HCT116 (cell line): ENCODE measurements at regions not wholly inside any gene's neighbourhood (a gene's known extent, or its start where the extent isn't known, plus 50 kb on each side); places are given as distances from the start of the nearest gene placed in this dataset.

ENCODE experiments used
- ATAC-seq: fragments of 200-7000 bp; cut with Tn5 transposase; 2 replicates; pipeline ENCODE4 v1.9.1; 2020; ENCODE audit warnings: mild to moderate bottlenecking, moderate library complexity
- BruUV-seq: library from RNA; stranded (reverse); fragments of 400-500 nt; replicated peaks from 2 replicates; lab custom pipeline; 2021; lab: Mats Ljungman, UMichigan
- CTCF ChIA-PET: fragments of 300-600 bp; sonication (Branson Sonifier 250); formaldehyde crosslinking; loops from one replicate; lab custom pipeline; 2021; ENCODE audit warnings: antibody characterized with exemption; lab: Charles Lee
- POLR2A ChIA-PET: fragments of 300-600, 350-600 bp; sonication (Branson Sonifier 250); formaldehyde crosslinking; loops from one replicate; lab custom pipeline; 2021; ENCODE audit warnings: antibody characterized with exemption; lab: Charles Lee
- RAD21 ChIA-PET, 2 experiments: fragments of 300-600 bp; sonication (Branson Sonifier 250); formaldehyde crosslinking; loops; one replicate each; lab custom pipeline; 2023; ENCODE audit warnings: low total read pairs in 2 of 2; ENCODE audit not compliant: uncharacterized antibody in 2 of 2, unreplicated experiment in 2 of 2, low non-redundant PET in 1 of 2; lab: Charles Lee
- DNase-seq: peaks from one replicate; pipeline ENCODE4 v3.0.0-alpha.2; 2010; ENCODE audit warnings: low read depth, low spot score
- H2AFZ ChIP-seq: fragments of 200-600 bp; shearing (Covaris generic), sonication (generic); 2 replicates; pipeline ENCODE4 v1.6.1; 2017; ENCODE audit warnings: low read depth, mixed run types, mixed read lengths, antibody characterized with exemption, low read length; ENCODE audit not compliant: poor library complexity, severe bottlenecking
- H3K27ac ChIP-seq: 2 replicates; pipeline ENCODE4 v1.5.1; 2012; ENCODE audit warnings: low read depth, low read length
- H3K27me3 ChIP-seq: fragments of 200-600 bp; sonication (generic); 2 replicates; pipeline ENCODE4 v1.6.1; 2016; ENCODE audit warnings: mixed run types, low read length, mixed read lengths; ENCODE audit not compliant: insufficient read depth
- H3K36me3 ChIP-seq, 2 experiments: fragments of 200-500 bp in 1 of 2; fragments of 200-600 bp in 1 of 2; sonication (Bioruptor generic) in 1 of 2; sonication (generic) in 1 of 2; 2 replicates each; pipeline versions ENCODE4 v1.5.1 to v1.6.1; 2014 to 2016; ENCODE audit warnings: low read length in 2 of 2, inconsistent platforms in 1 of 2, mixed read lengths in 1 of 2, mixed run types in 1 of 2; ENCODE audit not compliant: insufficient read depth in 2 of 2, control insufficient read depth in 1 of 2
- H3K4me1 ChIP-seq, 2 experiments: fragments of 200-600 bp in 1 of 2; sonication (generic) in 1 of 2; 2 replicates each; pipeline versions ENCODE4 v1.5.1 to v1.6.1; 2012 to 2017; ENCODE audit warnings: low read length in 2 of 2, inconsistent platforms in 1 of 2, mild to moderate bottlenecking in 1 of 2, mixed read lengths in 1 of 2, mixed run types in 1 of 2, moderate library complexity in 1 of 2; ENCODE audit not compliant: insufficient read depth in 2 of 2, control insufficient read depth in 1 of 2
- H3K4me2 ChIP-seq: fragments of 200-600 bp; sonication (generic); 2 replicates; pipeline ENCODE4 v1.6.1; 2017; ENCODE audit warnings: mixed run types, low read length, mixed read lengths
- H3K4me3 ChIP-seq, 2 experiments: fragments of 200-600 bp in 1 of 2; sonication (generic) in 1 of 2; replicated peaks in 1 of 2; 2 replicates each; pipeline ENCODE4 v1.5.1; 2011 to 2016; ENCODE audit warnings: low read length in 2 of 2, control low read depth in 1 of 2, low read depth in 1 of 2, mild to moderate bottlenecking in 1 of 2, mixed read lengths in 1 of 2, mixed run types in 1 of 2
- H3K79me2 ChIP-seq: fragments of 200-600 bp; sonication (generic); 2 replicates; pipeline ENCODE4 v1.6.1; 2017; ENCODE audit warnings: mild to moderate bottlenecking, mixed run types, low read length, moderate library complexity, mixed read lengths; ENCODE audit not compliant: insufficient read depth
- H3K9ac ChIP-seq: fragments of 200-600 bp; sonication (generic); 2 replicates; pipeline ENCODE4 v1.6.1; 2016; ENCODE audit warnings: low read length, mixed read lengths
- H3K9me2 ChIP-seq: fragments of 200-600 bp; sonication (generic), shearing (Covaris generic); 2 replicates; pipeline ENCODE4 v1.6.1; 2017; ENCODE audit warnings: mixed run types, mild to moderate bottlenecking, moderate library complexity; ENCODE audit not compliant: insufficient read depth
- H3K9me3 ChIP-seq, 2 experiments: fragments of 200-500 bp in 1 of 2; fragments of 200-600 bp in 1 of 2; sonication (Bioruptor generic) in 1 of 2; sonication (generic) in 1 of 2; 2 replicates each; pipeline ENCODE4 v1.6.1; 2014 to 2017; ENCODE audit warnings: low read length in 2 of 2, mixed read lengths in 2 of 2, inconsistent platforms in 1 of 2, low read depth in 1 of 2, mild to moderate bottlenecking in 1 of 2, mixed run types in 1 of 2, moderate library complexity in 1 of 2; ENCODE audit not compliant: control insufficient read depth in 1 of 2, insufficient read depth in 1 of 2
- H4K20me1 ChIP-seq: fragments of 200-600 bp; sonication (generic), shearing (Covaris generic); 2 replicates; pipeline ENCODE4 v1.6.1; 2017; ENCODE audit warnings: mixed run types, mild to moderate bottlenecking, moderate library complexity; ENCODE audit not compliant: insufficient read depth
- ATF3 ChIP-seq: IDR thresholded peaks from 2 replicates; pipeline ENCODE4 v1.6.1; 2012
- CBX3 ChIP-seq: IDR thresholded peaks from 2 replicates; pipeline ENCODE4 v1.6.1; 2012; ENCODE audit warnings: low read depth
- CEBPB ChIP-seq: IDR thresholded peaks from 2 replicates; pipeline ENCODE4 v1.6.1; 2012; ENCODE audit warnings: low read depth
- CTCF ChIP-seq, 3 experiments: fragments of 200-600 bp in 1 of 3; sonication (generic) in 1 of 3; IDR thresholded peaks in 2 of 3; conservative IDR thresholded peaks in 1 of 3; 2 replicates each; pipeline ENCODE4 v1.5.1; 2012 to 2017; ENCODE audit warnings: low read depth in 2 of 3, low read length in 2 of 3, antibody characterized with exemption in 1 of 3, borderline replicate concordance in 1 of 3, control low read depth in 1 of 3, mild to moderate bottlenecking in 1 of 3, mixed read lengths in 1 of 3, mixed run types in 1 of 3, moderate library complexity in 1 of 3; ENCODE audit not compliant: insufficient read depth in 1 of 3
- EGR1 ChIP-seq: IDR thresholded peaks from 2 replicates; pipeline ENCODE4 v1.6.1; 2012; ENCODE audit warnings: low read depth
- EZH2phosphoT487 ChIP-seq: fragments of 200-600 bp; IDR thresholded peaks from 2 replicates; pipeline ENCODE4 v1.6.1; 2018; ENCODE audit warnings: antibody characterized with exemption, borderline replicate concordance
- FOSL1 ChIP-seq: IDR thresholded peaks from 2 replicates; pipeline ENCODE4 v1.6.1; 2012; ENCODE audit warnings: low read depth
- JUND ChIP-seq: IDR thresholded peaks from 2 replicates; pipeline ENCODE4 v1.6.1; 2012
- POLR2AphosphoS5 ChIP-seq: IDR thresholded peaks from 2 replicates; pipeline ENCODE4 v1.6.1; 2011; ENCODE audit warnings: mild to moderate bottlenecking, low read depth, low read length, moderate library complexity
- RAD21 ChIP-seq: IDR thresholded peaks from 2 replicates; pipeline ENCODE4 v1.6.1; 2012; ENCODE audit warnings: low read depth, mild to moderate bottlenecking
- SIN3A ChIP-seq: IDR thresholded peaks from 2 replicates; pipeline ENCODE4 v1.6.1; 2012; ENCODE audit warnings: low read depth
- SP1 ChIP-seq: IDR thresholded peaks from 2 replicates; pipeline ENCODE4 v1.6.1; 2012; ENCODE audit warnings: low read depth
- SRF ChIP-seq: IDR thresholded peaks from 2 replicates; pipeline ENCODE4 v1.6.1; 2012; ENCODE audit warnings: low read depth
- TCF7L2 ChIP-seq: IDR thresholded peaks from 2 replicates; pipeline ENCODE4 v1.7.0; 2011; ENCODE audit warnings: borderline replicate concordance, inconsistent platforms; ENCODE audit not compliant: insufficient read depth, insufficient read length; ENCODE audit errors: extremely low read depth
- YY1 ChIP-seq: IDR thresholded peaks from 2 replicates; pipeline ENCODE4 v1.6.1; 2011; ENCODE audit warnings: low read length, low read depth, moderate library complexity, mild to moderate bottlenecking; ENCODE audit not compliant: insufficient replicate concordance; ENCODE audit errors: extremely low read depth
- ZFX ChIP-seq: fragments of 450-650 bp; IDR thresholded peaks from 2 replicates; pipeline ENCODE4 v1.6.1; 2017
- ZNF274 ChIP-seq: fragments of 200-500 bp; sonication (Bioruptor generic); IDR thresholded peaks from 2 replicates; pipeline ENCODE4 v1.6.1; 2014; ENCODE audit warnings: mild to moderate bottlenecking, low read depth, low read length, inconsistent platforms
- intact Hi-C: fragments of 100-400 bp; cut with micrococcal nuclease; formaldehyde crosslinking; loops from 2 replicates; pipeline ENCODE4 v1.10.0; 2022
- TF ChIP-seq, protein P1 (sequence below): IDR thresholded peaks from 2 replicates; pipeline ENCODE4 v1.6.1; 2012
- TF ChIP-seq, protein P2 (sequence below): IDR thresholded peaks from 2 replicates; pipeline ENCODE4 v1.6.1; 2011; ENCODE audit warnings: mild to moderate bottlenecking, low read length, moderate library complexity; ENCODE audit not compliant: insufficient replicate concordance; ENCODE audit errors: extremely low read depth

- DNase-seq, result no peak
- H3K9me2 ChIP-seq, result no peaks in the 10 kb centered on the region
- no peaks in the 10 kb centered on the region for H4K20me1 ChIP-seq
- no peak overlapping the region for H3K4me3 ChIP-seq
- intact Hi-C loops, result no loop called here
- TF ChIP-seq, protein P1, sequence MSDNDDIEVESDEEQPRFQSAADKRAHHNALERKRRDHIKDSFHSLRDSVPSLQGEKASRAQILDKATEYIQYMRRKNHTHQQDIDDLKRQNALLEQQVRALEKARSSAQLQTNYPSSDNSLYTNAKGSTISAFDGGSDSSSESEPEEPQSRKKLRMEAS, result no peak
- TF ChIP-seq YY1, result no peak
- TF ChIP-seq CBX3, result no peak
- no peak for TF ChIP-seq EGR1
- TF ChIP-seq EZH2phosphoT487, result no peak
- TF ChIP-seq POLR2AphosphoS5, result no peak
- no peak for TF ChIP-seq JUND
- no peak for TF ChIP-seq TCF7L2
- TF ChIP-seq, protein P2, sequence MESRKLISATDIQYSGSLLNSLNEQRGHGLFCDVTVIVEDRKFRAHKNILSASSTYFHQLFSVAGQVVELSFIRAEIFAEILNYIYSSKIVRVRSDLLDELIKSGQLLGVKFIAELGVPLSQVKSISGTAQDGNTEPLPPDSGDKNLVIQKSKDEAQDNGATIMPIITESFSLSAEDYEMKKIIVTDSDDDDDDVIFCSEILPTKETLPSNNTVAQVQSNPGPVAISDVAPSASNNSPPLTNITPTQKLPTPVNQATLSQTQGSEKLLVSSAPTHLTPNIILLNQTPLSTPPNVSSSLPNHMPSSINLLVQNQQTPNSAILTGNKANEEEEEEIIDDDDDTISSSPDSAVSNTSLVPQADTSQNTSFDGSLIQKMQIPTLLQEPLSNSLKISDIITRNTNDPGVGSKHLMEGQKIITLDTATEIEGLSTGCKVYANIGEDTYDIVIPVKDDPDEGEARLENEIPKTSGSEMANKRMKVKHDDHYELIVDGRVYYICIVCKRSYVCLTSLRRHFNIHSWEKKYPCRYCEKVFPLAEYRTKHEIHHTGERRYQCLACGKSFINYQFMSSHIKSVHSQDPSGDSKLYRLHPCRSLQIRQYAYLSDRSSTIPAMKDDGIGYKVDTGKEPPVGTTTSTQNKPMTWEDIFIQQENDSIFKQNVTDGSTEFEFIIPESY, result no peak
- no peak for TF ChIP-seq RAD21
- no peak for TF ChIP-seq SP1
- TF ChIP-seq FOSL1, result no peak
- TF ChIP-seq ZFX, result no peak
- no peak for TF ChIP-seq SIN3A
- TF ChIP-seq SRF, result no peak
- no peak for TF ChIP-seq CTCF (IDR thresholded peaks at IDR 0.05 in 2 of 3, conservative IDR thresholded peaks at IDR 0.05 in 1 of 3; ENCODE audit: borderline replicate concordance in 1 of 3, insufficient read depth in 1 of 3, low read depth in 2 of 3, low read length in 2 of 3)
- no peak for TF ChIP-seq CEBPB
- TF ChIP-seq ZNF274, result no peak
- TF ChIP-seq ATF3, result no peak
- ATAC-seq, result no peak
- H3K27ac ChIP-seq, result no peak overlapping the region
- ChIA-PET RAD21 (no interaction called here), CTCF (no interaction called here), POLR2A (no interaction called here)
- H3K4me2 ChIP-seq, result no peak overlapping the region
- no peak overlapping the region for H2AFZ ChIP-seq
- BruUV-seq, result no TSS peak
- no peaks in the 10 kb centered on the region for H3K36me3 ChIP-seq
- H3K9me3 ChIP-seq, result no peaks in the 10 kb centered on the region
- H3K9ac ChIP-seq, result no peak overlapping the region
- no peaks in the 10 kb centered on the region for H3K79me2 ChIP-seq
- H3K27me3 ChIP-seq, result peaks cover 23% of the 10 kb centered on the region
- no peaks in the 10 kb centered on the region for H3K4me1 ChIP-seq
Observed at GRCh38 chr3:99376926-99377325, 261.5 kb upstream of the COL8A1 start.
